M059J (cell line): ENCODE measurements at regions not wholly inside any gene's neighbourhood (a gene's known extent, or its start where the extent isn't known, plus 50 kb on each side); places are given as distances from the start of the nearest gene placed in this dataset.
"Not testable (repeated sequence)": the region's sequence is repeated elsewhere in the genome, so short reads cannot be mapped to it uniquely, and the experiment has no call there.

ENCODE experiments used
- DNase-seq: peaks from one replicate; pipeline ENCODE4 v3.0.0-alpha.2; 2012; ENCODE audit warnings: low read depth

- DNase-seq = peak; percentile 13
These were observed 60.5 kb upstream of the PITX1 start for GRCh38 chr5:135094339-135095051.

GRCh38 chr5:135093483-135093882 lies 59.5 kb upstream of the PITX1 start:
- DNase-seq = not testable (repeated sequence)

GRCh38 chr5:135092476-135092875 lies 58.4 kb upstream of the PITX1 start:
- DNase-seq = no peak

- DNase-seq = no peak
These were observed 57.3 kb upstream of the PITX1 start for GRCh38 chr5:135091286-135091685.

GRCh38 chr5:135089912-135090311 lies 55.9 kb upstream of the PITX1 start:
- no peak for DNase-seq

GRCh38 chr5:135088911-135089310 lies 54.9 kb upstream of the PITX1 start:
- DNase-seq = no peak

- DNase-seq = no peak
These were observed 53.9 kb upstream of the PITX1 start for GRCh38 chr5:135087950-135088349.

GRCh38 chr5:135085936-135086725 lies 52.1 kb upstream of the PITX1 start:
- no peak for DNase-seq

- DNase-seq = peak; percentile 82
These were observed 51.3 kb upstream of the PITX1 start for GRCh38 chr5:135085133-135085935.
